ENCODE measurements at regions not wholly inside any gene's neighbourhood (a gene's known extent, or its start where the extent isn't known, plus 50 kb on each side); places are given as distances from the start of the nearest gene placed in this dataset.

DNA sequence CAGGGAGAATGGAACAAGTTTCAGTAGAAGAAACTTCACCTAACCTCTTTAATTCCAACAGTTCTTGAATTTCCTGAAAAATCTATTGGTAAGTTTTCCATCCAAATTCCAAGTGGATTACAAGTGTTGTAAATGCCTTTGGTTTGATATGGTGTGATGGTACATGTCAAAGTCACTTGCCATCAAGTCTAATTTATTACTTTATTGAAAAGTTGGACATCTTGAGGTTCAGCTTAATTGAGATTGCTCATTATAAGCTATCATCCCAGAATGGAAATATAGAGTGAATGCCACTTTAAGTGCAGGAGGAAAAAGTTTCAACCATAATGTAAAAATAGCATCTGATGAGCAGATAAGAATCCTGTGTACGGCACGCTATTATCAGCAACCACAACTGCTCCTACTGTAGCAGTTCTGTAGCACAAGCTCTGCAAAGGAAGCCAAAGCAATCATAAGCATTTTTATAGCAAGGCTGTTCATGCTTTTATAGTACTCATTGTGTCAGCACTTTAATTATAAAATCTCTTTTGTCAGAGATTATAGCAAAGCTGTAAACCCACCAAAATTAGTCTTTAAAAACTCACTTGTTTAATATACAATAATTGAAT, 991.8 kb upstream of the PHF14 start:
- no peak for DNase-seq (ENCODE audit: low spot score)

DNA sequence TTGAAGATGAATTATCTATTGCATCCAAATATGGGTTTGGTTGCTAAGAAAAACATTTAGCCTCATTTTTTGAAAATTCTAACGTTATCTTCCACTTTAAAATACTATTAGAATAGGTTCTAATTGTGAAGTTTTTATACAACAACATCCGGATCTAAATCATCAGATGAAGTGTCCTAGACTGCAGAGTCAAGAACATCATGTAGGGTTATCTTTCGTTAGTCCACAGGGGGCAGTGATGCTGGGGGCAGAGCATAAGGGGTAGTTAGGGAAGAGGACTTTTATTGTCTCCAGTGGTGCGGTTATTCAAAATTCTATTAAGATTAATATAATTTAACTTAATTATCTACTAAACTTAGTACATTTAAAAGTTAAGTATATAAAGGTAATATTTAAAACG, 990.6 kb upstream of the PHF14 start:
- no peak for DNase-seq (ENCODE audit: low spot score)

DNA sequence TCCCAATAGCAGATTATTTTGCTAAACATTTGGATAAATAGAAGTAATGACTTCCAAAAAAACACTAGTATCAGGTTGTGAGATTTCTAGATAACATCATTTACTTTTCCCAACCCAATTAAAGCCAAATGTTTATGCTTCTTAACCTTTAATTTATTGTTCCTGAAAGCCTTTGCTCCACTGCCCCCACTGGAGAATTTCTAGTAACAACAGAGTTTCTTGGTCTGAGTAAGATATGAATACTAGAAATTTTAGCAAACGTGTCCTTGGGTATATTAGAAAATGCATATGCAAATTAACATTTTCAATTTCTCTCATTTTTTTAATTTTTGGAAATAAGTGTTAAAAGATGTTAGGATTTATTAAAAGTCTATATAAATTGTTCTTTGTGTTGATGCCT, 958.0 kb upstream of the PHF14 start:
- DNase-seq (ENCODE audit: low spot score), result no peak

- DNase-seq (ENCODE audit: low spot score), result no peak
These were observed 951.2 kb upstream of the PHF14 start for GRCh38 chr7:10022480-10022879.

DNA sequence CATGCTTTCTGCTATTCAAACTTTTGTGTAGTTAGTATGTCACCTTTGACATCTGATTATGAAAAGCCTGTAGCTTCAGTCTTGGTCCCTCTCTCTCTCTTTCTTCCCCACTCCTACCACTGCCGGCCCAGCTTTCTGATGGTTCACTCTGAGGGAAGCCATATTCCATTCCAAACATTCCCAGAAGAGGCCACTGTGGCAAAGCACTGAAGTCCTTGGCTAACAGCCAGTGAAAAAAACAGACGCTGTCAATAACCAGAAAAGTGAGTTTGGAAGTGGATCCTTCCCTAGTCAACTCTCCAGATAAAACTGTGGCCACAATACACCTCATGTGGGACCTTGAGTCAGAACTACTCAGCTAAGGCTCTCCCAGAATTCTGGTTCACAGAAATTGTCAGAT, 950.7 kb upstream of the PHF14 start:
- DNase-seq (ENCODE audit: low spot score), result no peak

DNA sequence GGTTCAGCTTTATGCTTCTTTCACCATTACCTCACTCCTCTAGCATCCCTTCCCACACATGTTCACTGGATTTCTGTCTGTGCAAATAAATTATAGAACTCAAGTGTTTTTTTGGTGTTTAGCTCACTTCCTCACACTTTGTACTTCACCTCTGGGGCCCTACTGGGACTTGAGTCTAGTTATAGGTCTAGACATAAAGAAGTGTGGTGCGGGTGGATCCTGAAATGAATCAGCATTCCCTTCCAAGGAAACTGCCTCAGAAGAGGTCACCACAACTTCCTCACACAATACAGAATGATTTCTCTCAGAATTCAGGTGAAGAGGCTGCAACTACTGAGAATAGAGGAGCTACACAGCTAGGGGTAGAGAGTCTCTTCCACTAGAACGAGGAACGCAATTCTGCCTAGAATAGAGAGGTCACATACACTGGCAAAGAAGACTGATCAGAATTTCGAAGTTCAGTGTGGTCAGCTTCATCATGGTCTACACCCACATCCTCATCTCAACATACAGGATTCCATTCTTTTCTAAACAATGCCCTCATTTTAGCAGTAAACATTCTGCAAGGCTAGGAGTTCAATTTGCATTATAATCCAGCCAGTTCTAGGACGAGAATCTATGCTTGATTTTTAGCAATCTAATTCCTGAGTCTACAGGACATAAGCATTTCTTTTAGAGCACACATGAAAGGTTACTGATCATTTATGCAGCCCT, 938.7 kb upstream of the PHF14 start:
- no peak for DNase-seq (ENCODE audit: low spot score)

- DNase-seq (ENCODE audit: low spot score), result no peak
These were observed 937.0 kb upstream of the PHF14 start for GRCh38 chr7:10036693-10037092.

DNA sequence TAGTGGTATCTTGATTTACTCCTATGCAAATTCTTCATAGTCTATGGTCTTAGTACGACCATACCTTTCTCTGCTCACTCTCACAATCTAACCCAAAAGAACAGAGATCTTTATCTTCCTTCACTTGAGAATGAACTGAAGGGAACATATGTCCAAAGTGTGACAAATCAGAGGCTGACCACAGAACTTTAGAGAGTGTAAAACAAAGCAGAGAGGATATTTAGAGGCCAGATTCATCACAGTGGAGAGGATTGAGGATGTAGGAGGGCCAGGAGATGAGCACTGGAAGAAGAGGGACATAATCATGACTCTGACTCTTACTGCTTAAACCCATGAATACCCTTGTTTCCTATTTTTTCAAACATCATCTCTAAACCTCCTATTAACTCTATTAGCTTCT, 935.3 kb upstream of the PHF14 start:
- DNase-seq (ENCODE audit: low spot score), result no peak

DNA sequence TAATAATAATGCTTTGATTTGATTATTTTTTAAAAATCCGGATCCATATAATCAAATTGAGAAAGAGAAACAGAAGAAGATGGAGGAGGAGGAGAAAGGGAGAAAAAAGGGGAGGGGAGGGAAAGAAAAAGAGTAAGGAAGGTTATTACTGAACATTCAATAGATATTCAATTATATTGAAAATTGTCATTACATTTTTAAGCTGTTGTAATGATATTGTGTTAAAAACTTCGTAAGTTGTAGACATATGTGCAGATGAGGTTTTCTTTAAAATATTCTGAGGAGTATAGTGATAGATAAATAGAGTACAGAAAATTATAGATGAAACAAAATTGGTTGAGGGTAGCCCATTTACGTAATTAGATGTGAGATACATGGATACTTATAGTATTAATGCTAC, 933.0 kb upstream of the PHF14 start:
- DNase-seq (ENCODE audit: low spot score), result no peak

GRCh38 chr7:10070899-10071298, 902.8 kb upstream of the PHF14 start:
- DNase-seq (ENCODE audit: low spot score), result no peak

DNA sequence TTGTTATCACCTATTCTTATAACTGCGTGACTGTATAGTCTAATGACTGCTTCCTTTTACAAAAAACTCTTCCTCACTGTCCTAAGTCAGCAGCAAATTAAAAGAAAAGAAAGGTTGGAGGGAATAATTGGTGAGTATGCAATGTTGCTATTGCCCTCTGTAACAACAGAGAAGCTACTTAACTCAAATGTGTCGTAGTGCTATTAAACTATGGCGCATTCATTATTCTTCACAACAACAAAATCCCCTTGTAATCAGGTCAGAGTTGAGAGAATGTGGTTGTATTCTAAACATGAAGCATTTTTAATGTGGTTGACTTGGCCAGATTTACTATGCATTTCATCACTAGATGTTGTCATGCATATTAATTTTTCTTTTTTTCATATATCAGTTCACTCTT, 897.8 kb upstream of the PHF14 start:
- no peak for DNase-seq (ENCODE audit: low spot score)

- no peak for DNase-seq (ENCODE audit: low spot score)
These were observed 896.9 kb upstream of the PHF14 start for GRCh38 chr7:10076660-10077300.

- DNase-seq (ENCODE audit: low spot score), result no peak
These were observed 894.1 kb upstream of the PHF14 start for GRCh38 chr7:10079572-10079971.

- no peak for DNase-seq (ENCODE audit: low spot score)
These were observed 890.8 kb upstream of the PHF14 start for GRCh38 chr7:10082896-10083295.

DNA sequence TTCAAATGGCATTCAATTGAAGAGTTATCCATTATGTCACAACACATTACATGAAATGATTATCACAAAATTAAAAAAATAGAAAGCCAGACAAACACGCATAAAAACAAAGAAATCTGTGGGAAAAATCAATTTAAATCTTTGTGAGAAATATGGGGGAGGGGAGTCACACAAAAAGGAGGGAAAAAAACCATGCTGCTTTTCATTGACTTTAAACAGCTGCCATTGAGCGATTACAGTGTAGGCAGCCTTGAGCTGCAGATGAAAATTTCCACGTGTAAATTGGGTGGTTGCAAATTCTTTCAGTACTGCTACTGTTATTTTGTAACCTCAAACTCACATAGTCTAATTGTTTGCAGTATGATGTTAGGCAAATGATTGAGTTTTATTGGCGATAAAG, 889.9 kb upstream of the PHF14 start:
- DNase-seq (ENCODE audit: low spot score), result no peak

DNA sequence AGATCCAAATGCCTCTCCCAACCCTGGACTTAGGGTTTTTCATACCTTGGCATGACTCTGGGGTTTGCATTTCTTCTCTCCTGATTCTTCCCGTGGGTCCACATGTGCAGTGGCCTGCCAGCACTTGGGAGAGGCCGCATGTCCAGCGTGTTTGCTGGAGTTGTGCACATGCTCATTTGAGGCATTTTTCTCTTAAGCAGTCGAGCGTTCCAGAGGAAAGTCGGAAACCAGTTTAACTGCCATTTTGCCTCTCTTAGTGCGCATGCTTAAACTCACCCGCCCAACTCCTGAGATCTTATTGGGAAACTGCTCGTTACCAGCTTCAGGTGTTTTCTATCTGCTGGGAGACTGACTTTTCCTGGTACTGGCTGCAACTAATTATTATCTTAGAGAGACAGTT, 888.4 kb upstream of the PHF14 start:
- DNase-seq (ENCODE audit: low spot score), result no peak

DNA sequence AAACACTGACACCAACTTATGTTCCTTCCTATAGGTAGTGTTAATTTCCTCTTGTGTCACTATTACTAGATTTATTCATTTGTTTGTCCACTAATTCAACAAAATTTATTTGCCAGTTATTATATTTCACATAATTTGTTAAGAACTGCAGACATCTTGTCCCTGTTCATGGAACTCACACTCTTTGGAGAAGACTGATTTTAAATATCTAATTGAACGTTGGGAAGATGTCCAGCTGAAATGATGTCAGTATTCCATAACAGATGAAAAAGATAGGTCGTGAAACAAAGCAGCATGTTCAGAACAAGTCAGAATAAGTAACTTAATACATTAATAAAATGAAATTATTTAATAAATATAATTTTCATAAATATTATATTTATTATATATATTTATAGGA, 873.1 kb upstream of the PHF14 start:
- no peak for DNase-seq (ENCODE audit: low spot score)

GRCh38 chr7:10101351-10101750, 872.3 kb upstream of the PHF14 start:
- no peak for DNase-seq (ENCODE audit: low spot score)

- DNase-seq (ENCODE audit: low spot score), result no peak
These were observed 869.4 kb upstream of the PHF14 start for GRCh38 chr7:10104292-10104691.

GRCh38 chr7:10106609-10107008, 867.1 kb upstream of the PHF14 start:
- DNase-seq (ENCODE audit: low spot score), result no peak

DNA sequence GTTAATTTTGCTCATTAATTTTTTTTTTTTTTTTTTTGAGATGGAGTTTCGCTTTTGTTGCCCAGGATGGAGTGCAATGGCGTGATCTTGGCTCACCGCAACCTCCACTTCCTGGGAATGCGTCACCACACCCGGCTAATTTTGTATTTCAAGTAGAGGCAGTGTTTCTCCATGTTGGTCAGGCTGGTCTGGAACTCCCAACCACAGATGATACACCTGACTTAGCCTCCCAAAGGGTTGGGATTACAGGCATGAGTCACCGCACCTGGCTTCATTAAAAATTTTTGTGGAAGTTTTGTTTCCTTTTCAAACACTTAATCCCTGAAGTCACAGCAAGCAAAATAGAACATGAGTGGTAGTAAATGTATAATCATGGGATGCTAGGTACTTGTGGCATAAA, 857.2 kb upstream of the PHF14 start:
- no peak for DNase-seq (ENCODE audit: low spot score)

DNA sequence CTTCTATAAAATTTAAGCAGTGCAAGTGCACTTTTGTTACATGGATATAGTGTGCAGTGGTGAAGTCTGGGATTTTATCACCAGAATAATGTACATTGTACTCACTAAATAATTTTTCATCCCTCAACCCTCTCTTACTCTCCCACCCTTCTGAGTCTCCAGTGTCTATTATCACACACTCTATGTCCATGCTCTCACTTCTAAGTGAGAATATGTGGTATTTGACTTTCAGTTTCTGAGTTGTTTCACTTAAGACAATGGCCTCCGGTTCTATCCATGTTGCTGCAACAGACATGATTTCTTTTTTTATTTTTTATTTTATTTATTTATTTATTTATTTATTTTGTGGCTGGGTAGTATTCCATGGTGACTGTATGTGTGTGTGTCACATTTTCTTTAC, 855.9 kb upstream of the PHF14 start:
- no peak for DNase-seq (ENCODE audit: low spot score)

- DNase-seq (ENCODE audit: low spot score), result no peak
These were observed 852.7 kb upstream of the PHF14 start for GRCh38 chr7:10120936-10121335.

DNA sequence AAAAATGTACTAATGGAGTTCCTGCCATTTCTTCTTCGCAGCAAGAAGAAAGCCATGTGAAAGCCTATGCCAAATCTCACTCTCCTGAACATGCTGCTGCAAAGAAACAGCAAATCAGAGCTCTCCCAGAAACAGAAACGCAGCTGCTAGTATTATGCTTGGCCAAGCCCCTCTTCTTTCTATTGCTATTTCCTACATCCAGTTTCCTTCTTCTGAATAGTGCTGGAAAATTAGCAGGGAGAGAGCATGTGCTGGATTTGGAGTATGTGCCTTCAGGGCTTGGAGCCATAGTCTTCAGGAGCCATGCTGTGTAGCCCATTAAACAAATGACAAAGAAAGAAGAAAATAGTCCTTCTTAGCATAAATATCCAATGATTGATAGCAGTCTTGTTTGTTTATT, 852.0 kb upstream of the PHF14 start:
- no peak for DNase-seq (ENCODE audit: low spot score)

Data from CD4-positive, alpha-beta T cell treated with Interleukin-2 at 100 ng/mL for 4 hours (primary cell).